A549 (cell line): ENCODE measurements at regions not wholly inside any gene's neighbourhood (a gene's known extent, or its start where the extent isn't known, plus 50 kb on each side); places are given as distances from the start of the nearest gene placed in this dataset.

ENCODE experiments used
- ATAC-seq, 2 experiments: fragments of 200-7000 bp in 1 of 2; fragments of >200 bp in 1 of 2; cut with Nextera tagmentation in 1 of 2; cut with Tn5 transposase in 1 of 2; 3 replicates each; pipeline versions ENCODE4 v1.8.0 to v1.9.1; 2018 to 2020; ENCODE audit warnings: mild to moderate bottlenecking in 1 of 2, moderate library complexity in 1 of 2
- CTCF ChIA-PET: fragments of 300-600 bp; sonication (Branson Sonifier 250); formaldehyde crosslinking; extraction: SDS; loops from one replicate; lab custom pipeline; 2021; ENCODE audit warnings: antibody characterized with exemption, inconsistent platforms; lab: Yijun Ruan, JAX
- POLR2A ChIA-PET: fragments of 350-600 bp; formaldehyde crosslinking; extraction: SDS; loops from one replicate; lab custom pipeline; 2021; ENCODE audit warnings: antibody characterized with exemption, inconsistent platforms; lab: Yijun Ruan, JAX
- DNase-seq, 2 experiments: peaks; one replicate each; pipeline versions ENCODE4 v3.0.0 to v3.0.0-alpha.2; 2011 to 2016; ENCODE audit warnings: low read depth in 1 of 2, low spot score in 1 of 2
- FAIRE-seq: peaks from 2 replicates; lab custom pipeline; 2011; peaks lifted over from hg19 to GRCh38; lab: Jason Lieb, UNC
- H3K27ac ChIP-seq, 2 experiments: fragments of >200 bp; sonication (Bioruptor Twin); formaldehyde crosslinking; 3 replicates each; pipeline ENCODE4 v1.5.1; 2016 to 2017
- H3K4me1 ChIP-seq: fragments of >200 bp; sonication (Bioruptor Twin); formaldehyde crosslinking; 3 replicates; pipeline ENCODE4 v1.6.1; 2016
- H3K4me2 ChIP-seq: fragments of >200 bp; sonication (Bioruptor Twin); formaldehyde crosslinking; 3 replicates; pipeline ENCODE4 v1.6.1; 2016
- H3K4me3 ChIP-seq: fragments of >200 bp; sonication (Bioruptor Twin); formaldehyde crosslinking; 3 replicates; pipeline ENCODE4 v1.5.1; 2016
- H3K9me3 ChIP-seq: fragments of >200 bp; sonication (Bioruptor Twin); formaldehyde crosslinking; 3 replicates; pipeline ENCODE4 v1.6.1; 2016
- ATOH8 ChIP-seq: fragments of 250-450 bp; sonication (Bioruptor Pico); IDR thresholded peaks from 2 replicates; pipeline ENCODE4 v1.5.0; 2020; ENCODE audit warnings: low read depth, mild to moderate bottlenecking, moderate library complexity
- CBX8 ChIP-seq: fragments of 200-600 bp; sonication (generic); IDR thresholded peaks from 2 replicates; pipeline ENCODE4 v1.6.1; 2016
- CEBPB ChIP-seq, 2 experiments: fragments of >200 bp in 1 of 2; sonication (Bioruptor Twin) in 1 of 2; formaldehyde crosslinking in 1 of 2; IDR thresholded peaks; 2 replicates each; pipeline ENCODE4 v1.6.1; 2012 to 2016
- FOSB ChIP-seq: fragments of 250-450 bp; sonication (Bioruptor Pico); IDR thresholded peaks from 2 replicates; pipeline ENCODE4 v1.5.0; 2020; ENCODE audit warnings: mild to moderate bottlenecking, moderate library complexity
- HDAC2 ChIP-seq: fragments of 200-600 bp; sonication (generic); IDR thresholded peaks from 2 replicates; pipeline ENCODE4 v1.6.1; 2016
- HEYL ChIP-seq: fragments of 250-450 bp; sonication (Bioruptor Pico); IDR thresholded peaks from 2 replicates; pipeline ENCODE4 v1.8.0; 2021; ENCODE audit warnings: mild to moderate bottlenecking, moderate library complexity
- HOXB5 ChIP-seq: fragments of 250-450 bp; sonication (Bioruptor Pico); IDR thresholded peaks from 2 replicates; pipeline ENCODE4 v1.5.0; 2020; ENCODE audit warnings: mild to moderate bottlenecking, moderate library complexity
- JUN ChIP-seq, 2 experiments: fragments of >200 bp; sonication (Bioruptor Twin); formaldehyde crosslinking; IDR thresholded peaks; 2 replicates in 1 of 2; 3 replicates in 1 of 2; pipeline ENCODE4 v1.6.1; 2016 to 2017
- JUNB ChIP-seq: fragments of >200 bp; sonication (Bioruptor Twin); formaldehyde crosslinking; IDR thresholded peaks from 2 replicates; pipeline ENCODE4 v1.6.1; 2016
- MAFK ChIP-seq: fragments of 450-650 bp; IDR thresholded peaks from 2 replicates; pipeline ENCODE4 v1.6.1; 2014; ENCODE audit not compliant: partially characterized antibody
- MAZ ChIP-seq: fragments of 150-350 bp; IDR thresholded peaks from 2 replicates; pipeline ENCODE4 v1.6.1; 2014; ENCODE audit warnings: antibody characterized with exemption, low read depth, low read length, borderline replicate concordance
- MYC ChIP-seq: IDR thresholded peaks from 2 replicates; pipeline ENCODE4 v1.6.1; 2012; ENCODE audit warnings: mild to moderate bottlenecking, inconsistent platforms, low read length, improper control_type of control experiment, borderline replicate concordance
- POLR2AphosphoS2 ChIP-seq: conservative IDR thresholded peaks from 2 replicates; pipeline ENCODE4 v1.6.1; 2012; ENCODE audit warnings: low read length, improper control_type of control experiment, inconsistent platforms
- RAD21 ChIP-seq, 2 experiments: fragments of >200 bp in 1 of 2; sonication (Bioruptor Twin) in 1 of 2; formaldehyde crosslinking in 1 of 2; IDR thresholded peaks in 1 of 2; conservative IDR thresholded peaks in 1 of 2; 2 replicates in 1 of 2; 3 replicates in 1 of 2; pipeline ENCODE4 v1.6.1; 2012 to 2018; ENCODE audit warnings: inconsistent platforms in 1 of 2
- RARB ChIP-seq: fragments of 250-450 bp; sonication (Bioruptor Pico); IDR thresholded peaks from 2 replicates; pipeline ENCODE4 v1.8.0; 2021; ENCODE audit warnings: mild to moderate bottlenecking, moderate library complexity
- RCOR1 ChIP-seq: fragments of 150-350 bp; IDR thresholded peaks from 2 replicates; pipeline ENCODE4 v1.6.1; 2014; ENCODE audit warnings: antibody characterized with exemption, low read length, low read depth
- RFX5 ChIP-seq: fragments of 450-650 bp; IDR thresholded peaks from 2 replicates; pipeline ENCODE4 v1.7.1; 2014; ENCODE audit warnings: antibody characterized with exemption, mild to moderate bottlenecking, moderate library complexity
- RNF2 ChIP-seq: fragments of 200-600 bp; sonication (generic); IDR thresholded peaks from 2 replicates; pipeline ENCODE4 v1.6.1; 2016; ENCODE audit warnings: low read depth, mild to moderate bottlenecking, antibody characterized with exemption, moderate library complexity, borderline replicate concordance
- SMC3 ChIP-seq: fragments of >200 bp; sonication (Bioruptor Twin); formaldehyde crosslinking; IDR thresholded peaks from 3 replicates; pipeline ENCODE4 v1.6.1; 2018; ENCODE audit warnings: inconsistent platforms
- SREBF2 ChIP-seq: fragments of 450-650 bp; IDR thresholded peaks from 2 replicates; pipeline ENCODE4 v1.6.1; 2014; ENCODE audit warnings: mild to moderate bottlenecking, moderate library complexity
- ZFP36 ChIP-seq: fragments of 450-650 bp; IDR thresholded peaks from 2 replicates; pipeline ENCODE4 v1.6.1; 2014; ENCODE audit warnings: borderline replicate concordance; ENCODE audit not compliant: partially characterized antibody
- ZSCAN20 ChIP-seq: fragments of 250-450 bp; sonication (Bioruptor Pico); IDR thresholded peaks from 2 replicates; pipeline ENCODE4 v1.8.0; 2022; ENCODE audit warnings: mild to moderate bottlenecking, moderate library complexity
- WGBS: methylation state at CpG from one replicate; pipeline ENCODE4 v1.1.6; 2017; ENCODE audit errors: missing lambda C conversion rate; 5-methylcytosine and 5-hydroxymethylcytosine counted together
- TF ChIP-seq, protein P1 (sequence below): fragments of >200 bp; sonication (Bioruptor Twin); formaldehyde crosslinking; IDR thresholded peaks from 2 replicates; pipeline ENCODE4 v1.6.1; 2016
- TF ChIP-seq, protein P2 (sequence below): fragments of 450-650 bp; IDR thresholded peaks from 2 replicates; pipeline ENCODE4 v1.6.1; 2014; ENCODE audit warnings: antibody characterized with exemption
- TF ChIP-seq, protein P3 (sequence below): fragments of 250-450 bp; sonication (Bioruptor Pico); IDR thresholded peaks from 2 replicates; pipeline ENCODE4 v1.5.0; 2021; ENCODE audit warnings: mild to moderate bottlenecking, moderate library complexity, borderline replicate concordance

DNA sequence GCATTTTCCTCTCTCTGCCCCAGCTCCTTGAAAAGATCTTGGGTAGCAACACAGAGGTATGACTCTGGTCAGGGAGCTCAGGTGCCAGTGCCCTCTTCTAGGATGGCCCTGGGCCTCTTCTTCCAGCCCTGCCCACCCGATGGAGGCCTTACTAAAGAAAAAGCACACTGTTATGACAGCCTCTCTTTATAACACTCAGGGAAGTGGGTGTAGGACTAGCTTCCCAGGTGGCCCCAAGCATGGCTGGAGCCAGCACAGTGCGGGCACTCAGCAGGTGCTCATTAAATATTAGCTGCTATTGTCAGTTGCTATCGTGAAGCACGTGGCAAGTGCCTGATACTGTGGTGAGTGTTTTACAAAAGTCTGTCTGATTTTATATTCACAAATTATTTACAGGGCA is 127.2 kb upstream of the B3GAT1 start:
- Histone ChIP-seq H3K4me3 (no peak overlapping the region), H3K4me2 (no peak overlapping the region), H3K9me3 (no peaks in the 10 kb centered on the region), H3K27ac (no peak overlapping the region), H3K4me1 (no peaks in the 10 kb centered on the region)
- DNase-seq: no peak
- CTCF ChIA-PET: no interaction called here
- POLR2A ChIA-PET: no interaction called here
- WGBS: 5% methylated on average over 4 of the region's 4 CpGs
- no peak for ATAC-seq
- TF ChIP-seq, protein P1, sequence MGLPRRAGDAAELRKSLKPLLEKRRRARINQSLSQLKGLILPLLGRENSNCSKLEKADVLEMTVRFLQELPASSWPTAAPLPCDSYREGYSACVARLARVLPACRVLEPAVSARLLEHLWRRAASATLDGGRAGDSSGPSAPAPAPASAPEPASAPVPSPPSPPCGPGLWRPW: no peak
- TF ChIP-seq MAZ (no peak), HOXB5 (no peak), POLR2AphosphoS2 (no peak), RNF2 (no peak), FOSB (no peak), CEBPB (IDR thresholded peaks at IDR 0.05) (no peak), ZSCAN20 (no peak), JUN (IDR thresholded peaks at IDR 0.05) (no peak), ATOH8 (CRISPR knock-in tag) (no peak), ZFP36 (no peak), HEYL (no peak), RCOR1 (no peak), MAFK (no peak), RAD21 (conservative IDR thresholded peaks at IDR 0.05 in 1 of 2, IDR thresholded peaks at IDR 0.05 in 1 of 2) (no peak)
- TF ChIP-seq, protein P2, sequence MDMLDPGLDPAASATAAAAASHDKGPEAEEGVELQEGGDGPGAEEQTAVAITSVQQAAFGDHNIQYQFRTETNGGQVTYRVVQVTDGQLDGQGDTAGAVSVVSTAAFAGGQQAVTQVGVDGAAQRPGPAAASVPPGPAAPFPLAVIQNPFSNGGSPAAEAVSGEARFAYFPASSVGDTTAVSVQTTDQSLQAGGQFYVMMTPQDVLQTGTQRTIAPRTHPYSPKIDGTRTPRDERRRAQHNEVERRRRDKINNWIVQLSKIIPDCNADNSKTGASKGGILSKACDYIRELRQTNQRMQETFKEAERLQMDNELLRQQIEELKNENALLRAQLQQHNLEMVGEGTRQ: no peak
- TF ChIP-seq, protein P3, sequence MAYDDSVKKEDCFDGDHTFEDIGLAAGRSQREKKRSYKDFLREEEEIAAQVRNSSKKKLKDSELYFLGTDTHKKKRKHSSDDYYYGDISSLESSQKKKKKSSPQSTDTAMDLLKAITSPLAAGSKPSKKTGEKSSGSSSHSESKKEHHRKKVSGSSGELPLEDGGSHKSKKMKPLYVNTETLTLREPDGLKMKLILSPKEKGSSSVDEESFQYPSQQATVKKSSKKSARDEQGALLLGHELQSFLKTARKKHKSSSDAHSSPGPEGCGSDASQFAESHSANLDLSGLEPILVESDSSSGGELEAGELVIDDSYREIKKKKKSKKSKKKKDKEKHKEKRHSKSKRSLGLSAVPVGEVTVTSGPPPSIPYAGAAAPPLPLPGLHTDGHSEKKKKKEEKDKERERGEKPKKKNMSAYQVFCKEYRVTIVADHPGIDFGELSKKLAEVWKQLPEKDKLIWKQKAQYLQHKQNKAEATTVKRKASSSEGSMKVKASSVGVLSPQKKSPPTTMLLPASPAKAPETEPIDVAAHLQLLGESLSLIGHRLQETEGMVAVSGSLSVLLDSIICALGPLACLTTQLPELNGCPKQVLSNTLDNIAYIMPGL (CRISPR knock-in tag): no peak
- no peak for FAIRE-seq

DNA sequence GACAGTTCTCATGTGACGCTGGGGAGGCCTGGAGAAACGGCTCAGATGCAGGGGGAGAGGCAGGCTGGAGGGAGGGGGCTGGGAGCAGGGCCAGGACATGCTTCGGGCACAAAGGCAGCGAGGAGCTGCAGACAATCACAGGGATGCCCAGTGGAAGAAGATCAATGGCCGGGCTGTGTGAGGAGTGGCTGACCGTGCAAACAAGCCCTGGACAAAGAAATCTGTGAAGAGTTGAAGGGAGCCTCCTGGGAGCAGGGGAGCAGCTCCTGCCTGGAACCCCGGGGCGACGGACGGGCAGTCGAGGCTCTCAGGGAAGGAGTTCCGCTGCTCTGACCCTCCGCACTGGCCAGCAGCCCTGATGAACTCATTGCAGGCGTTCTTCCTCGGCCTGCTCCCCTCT is 126.7 kb upstream of the B3GAT1 start:
- TF ChIP-seq SMC3: no peak
- TF ChIP-seq JUNB: no peak
- no peak for TF ChIP-seq RARB (CRISPR knock-in tag)
- Histone ChIP-seq H3K4me2 (no peak overlapping the region), H3K4me1 (no peaks in the 10 kb centered on the region), H3K4me3 (no peak overlapping the region), H3K9me3 (no peaks in the 10 kb centered on the region), H3K27ac (no peak overlapping the region)
- POLR2A ChIA-PET: no interaction called here
- no peak for DNase-seq
- 34% methylated on average over 13 of the region's 15 CpGs for WGBS
- CTCF ChIA-PET: no interaction called here
- no peak for FAIRE-seq
- no peak for ATAC-seq

- no peak for DNase-seq
- ChIA-PET POLR2A (no interaction called here), CTCF (no interaction called here)
- TF ChIP-seq CBX8 (no peak), SMC3 (no peak), POLR2AphosphoS2 (no peak), MYC (no peak), ATOH8 (CRISPR knock-in tag) (no peak), RFX5 (no peak), SREBF2 (no peak), HDAC2 (no peak)
- Histone ChIP-seq H3K4me3 (no peak overlapping the region), H3K27ac (no peak overlapping the region), H3K4me2 (no peak overlapping the region), H3K4me1 (no peaks in the 10 kb centered on the region), H3K9me3 (no peaks in the 10 kb centered on the region)
- no peak for ATAC-seq
- FAIRE-seq: no peak
- 28% methylated on average over 7 of the region's 7 CpGs for WGBS
Measured at GRCh38 chr11:134537941-134538340, 125.9 kb upstream of the B3GAT1 start.
